H9 (cell line): ENCODE measurements at regions not wholly inside any gene's neighbourhood (a gene's known extent, or its start where the extent isn't known, plus 50 kb on each side); places are given as distances from the start of the nearest gene placed in this dataset. TPM values are rescaled to one million over a fixed set of nuclear protein-coding genes. Genes with fewer than 3 reads are reported as not detected.

Source experiments
- DNase-seq: peaks from one replicate; pipeline ENCODE4 v3.0.0-alpha.2; 2017
- H2AFZ ChIP-seq: one replicate; pipeline ENCODE4 v1.6.1; 2013; ENCODE audit warnings: mild to moderate bottlenecking, low read length, control low read depth, moderate library complexity
- H2AK5ac ChIP-seq: 2 replicates; pipeline ENCODE4 v1.6.1; 2013; ENCODE audit warnings: low read length, control low read depth, mixed read lengths; ENCODE audit not compliant: insufficient read length
- H2BK120ac ChIP-seq: one replicate; pipeline ENCODE4 v1.6.1; 2013; ENCODE audit warnings: low read depth, mild to moderate bottlenecking, low read length, control low read depth, inconsistent platforms; ENCODE audit not compliant: poor library complexity, severe bottlenecking
- H2BK12ac ChIP-seq: 2 replicates; pipeline ENCODE4 v1.6.1; 2013; ENCODE audit warnings: low read length, control low read depth, mixed read lengths, low read depth; ENCODE audit not compliant: insufficient read length
- H2BK15ac ChIP-seq: 2 replicates; pipeline ENCODE4 v1.6.1; 2013; ENCODE audit warnings: low read depth, low read length, control low read depth
- H2BK20ac ChIP-seq: one replicate; pipeline ENCODE4 v1.6.1; 2013; ENCODE audit warnings: low read depth, mild to moderate bottlenecking, low read length, control low read depth, inconsistent platforms; ENCODE audit not compliant: poor library complexity, severe bottlenecking
- H2BK5ac ChIP-seq: 2 replicates; pipeline ENCODE4 v1.6.1; 2013; ENCODE audit warnings: low read length, control low read depth, mixed read lengths; ENCODE audit not compliant: insufficient read length
- H3K14ac ChIP-seq: 2 replicates; pipeline ENCODE4 v1.6.1; 2013; ENCODE audit warnings: low read length, control low read depth; ENCODE audit not compliant: insufficient read depth
- H3K18ac ChIP-seq: 2 replicates; pipeline ENCODE4 v1.6.1; 2013; ENCODE audit warnings: low read depth, mild to moderate bottlenecking, mixed read lengths, low read length, control low read depth; ENCODE audit not compliant: insufficient read length
- H3K23ac ChIP-seq: 2 replicates; pipeline ENCODE4 v1.6.1; 2013; ENCODE audit warnings: low read length, control low read depth, mixed read lengths, low read depth; ENCODE audit not compliant: insufficient read length
- H3K23me2 ChIP-seq: 2 replicates; pipeline ENCODE4 v1.6.1; 2013; ENCODE audit warnings: low read depth, mild to moderate bottlenecking, mixed read lengths, low read length, control low read depth; ENCODE audit not compliant: insufficient read length, poor library complexity, severe bottlenecking
- H3K27ac ChIP-seq: 2 replicates; pipeline ENCODE4 v1.5.1; 2013; ENCODE audit warnings: low read length, control low read depth, mixed read lengths, low read depth; ENCODE audit not compliant: insufficient read length
- H3K27me3 ChIP-seq: 2 replicates; pipeline ENCODE4 v1.6.1; 2013; ENCODE audit warnings: low read length, control low read depth, inconsistent platforms; ENCODE audit not compliant: insufficient read depth
- H3K4ac ChIP-seq: 2 replicates; pipeline ENCODE4 v1.6.1; 2013; ENCODE audit warnings: low read depth, mild to moderate bottlenecking, control low read depth, inconsistent platforms, low read length, moderate library complexity
- H3K4me1 ChIP-seq: 2 replicates; pipeline ENCODE4 v1.6.1; 2013; ENCODE audit warnings: low read length, control low read depth, inconsistent platforms; ENCODE audit not compliant: insufficient read depth
- H3K4me2 ChIP-seq: 2 replicates; pipeline ENCODE4 v1.6.1; 2013; ENCODE audit warnings: low read length, control low read depth, mixed read lengths; ENCODE audit not compliant: insufficient read length, insufficient read depth
- H3K56ac ChIP-seq: 2 replicates; pipeline ENCODE4 v1.6.1; 2013; ENCODE audit warnings: low read depth, mild to moderate bottlenecking, mixed read lengths, low read length, control low read depth; ENCODE audit not compliant: insufficient read length
- H3K79me1 ChIP-seq: 2 replicates; pipeline ENCODE4 v1.6.1; 2013; ENCODE audit warnings: low read depth, mild to moderate bottlenecking, moderate library complexity, low read length, control low read depth, inconsistent platforms; ENCODE audit not compliant: insufficient read depth, poor library complexity, severe bottlenecking
- H3K79me2 ChIP-seq: 2 replicates; pipeline ENCODE4 v1.6.1; 2013; ENCODE audit warnings: low read length, control low read depth, inconsistent platforms; ENCODE audit not compliant: insufficient read depth
- H3K9ac ChIP-seq: 2 replicates; pipeline ENCODE4 v1.6.1; 2013; ENCODE audit warnings: low read length, control low read depth, mixed read lengths; ENCODE audit not compliant: insufficient read length; ENCODE audit errors: extremely low read depth
- H3K9me3 ChIP-seq: one replicate; pipeline ENCODE4 v1.6.1; 2013; ENCODE audit warnings: low read depth, low read length, inconsistent platforms; ENCODE audit not compliant: control insufficient read depth
- H3T11ph ChIP-seq: one replicate; pipeline ENCODE4 v1.6.1; 2013; ENCODE audit warnings: mild to moderate bottlenecking, low read length, control low read depth, inconsistent platforms
- H4K20me1 ChIP-seq: one replicate; pipeline ENCODE4 v1.6.1; 2013; ENCODE audit not compliant: control insufficient read depth, insufficient read length, insufficient read depth
- H4K5ac ChIP-seq: 2 replicates; pipeline ENCODE4 v1.6.1; 2013; ENCODE audit warnings: low read depth, mild to moderate bottlenecking, mixed read lengths, low read length, control low read depth; ENCODE audit not compliant: insufficient read length
- H4K8ac ChIP-seq: replicated peaks from 2 replicates; pipeline ENCODE4 v1.6.1; 2013; ENCODE audit warnings: low read length, control low read depth, mixed read lengths, low read depth; ENCODE audit not compliant: insufficient read length
- H4K91ac ChIP-seq: 2 replicates; pipeline ENCODE4 v1.6.1; 2013; ENCODE audit warnings: low read depth, mild to moderate bottlenecking, moderate library complexity, mixed read lengths, low read length, control low read depth; ENCODE audit not compliant: insufficient read length
- H3K27ac Mint-ChIP-seq, 3 experiments: 2 replicates in 2 of 3; 3 replicates in 1 of 3; pipeline ENCODE4 v1.8.0; 2020 to 2021; ENCODE audit warnings: mixed read lengths in 3 of 3, mild to moderate bottlenecking in 1 of 3, moderate library complexity in 1 of 3
- H3K27me3 Mint-ChIP-seq: 2 replicates; pipeline ENCODE4 v1.8.0; 2021; ENCODE audit warnings: low read depth, mild to moderate bottlenecking, moderate library complexity, mixed read lengths
- H3K36me3 Mint-ChIP-seq, 3 experiments: 2 replicates in 2 of 3; 3 replicates in 1 of 3; pipeline ENCODE4 v1.8.0; 2020 to 2021; ENCODE audit warnings: low read depth in 3 of 3, mixed read lengths in 3 of 3; ENCODE audit not compliant: insufficient read depth in 1 of 3
- H3K4me1 Mint-ChIP-seq, 2 experiments: 2 replicates each; pipeline ENCODE4 v1.8.0; 2020; ENCODE audit warnings: mixed read lengths in 2 of 2
- H3K4me3 Mint-ChIP-seq, 2 experiments: 2 replicates in 1 of 2; 3 replicates in 1 of 2; pipeline ENCODE4 v1.8.0; 2020 to 2021; ENCODE audit warnings: mild to moderate bottlenecking in 2 of 2, mixed read lengths in 2 of 2, moderate library complexity in 1 of 2
- H3K9me3 Mint-ChIP-seq, 2 experiments: 2 replicates in 1 of 2; 3 replicates in 1 of 2; pipeline ENCODE4 v1.8.0; 2020; ENCODE audit warnings: mild to moderate bottlenecking in 2 of 2, mixed read lengths in 2 of 2, moderate library complexity in 1 of 2
- microRNA-seq: library from miRNA; unstranded; fragments of <30 nt; microRNA quantifications from one replicate; pipeline ENCODE4, GENCODE V29; 2020; ENCODE audit warnings: borderline microRNAs expressed
- TF ChIP-seq, protein P1 (sequence below): fragments of 200-600 bp; sonication (generic); conservative IDR thresholded peaks from 3 replicates; pipeline ENCODE4 v1.8.0; 2021; ENCODE audit warnings: antibody characterized with exemption, mild to moderate bottlenecking

DNA sequence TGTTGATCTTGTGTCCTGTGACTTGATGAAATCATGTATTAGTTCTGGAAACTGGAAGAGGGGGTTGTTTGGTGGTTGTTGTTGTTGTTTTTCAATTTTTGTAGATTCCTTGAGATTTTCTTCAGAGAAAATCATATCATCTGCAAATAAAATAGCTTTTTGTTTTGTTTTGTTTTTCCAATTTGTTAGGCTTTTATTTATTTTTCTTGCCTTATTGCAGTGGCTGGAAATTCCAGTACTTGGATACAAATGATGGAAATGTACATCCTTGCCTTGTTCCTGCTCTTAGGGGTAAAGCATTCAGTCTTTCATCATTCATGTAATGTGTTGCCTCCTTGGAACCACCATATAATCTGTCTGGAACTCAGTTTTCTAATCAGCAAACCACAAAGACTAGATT, 50.3 kb upstream of the TRIB2 start:
- H2AFZ ChIP-seq = no peak overlapping the region
- H4K8ac ChIP-seq = no peak overlapping the region
- no peaks in the 10 kb centered on the region for H3K23me2 ChIP-seq
- TF ChIP-seq, protein P1, sequence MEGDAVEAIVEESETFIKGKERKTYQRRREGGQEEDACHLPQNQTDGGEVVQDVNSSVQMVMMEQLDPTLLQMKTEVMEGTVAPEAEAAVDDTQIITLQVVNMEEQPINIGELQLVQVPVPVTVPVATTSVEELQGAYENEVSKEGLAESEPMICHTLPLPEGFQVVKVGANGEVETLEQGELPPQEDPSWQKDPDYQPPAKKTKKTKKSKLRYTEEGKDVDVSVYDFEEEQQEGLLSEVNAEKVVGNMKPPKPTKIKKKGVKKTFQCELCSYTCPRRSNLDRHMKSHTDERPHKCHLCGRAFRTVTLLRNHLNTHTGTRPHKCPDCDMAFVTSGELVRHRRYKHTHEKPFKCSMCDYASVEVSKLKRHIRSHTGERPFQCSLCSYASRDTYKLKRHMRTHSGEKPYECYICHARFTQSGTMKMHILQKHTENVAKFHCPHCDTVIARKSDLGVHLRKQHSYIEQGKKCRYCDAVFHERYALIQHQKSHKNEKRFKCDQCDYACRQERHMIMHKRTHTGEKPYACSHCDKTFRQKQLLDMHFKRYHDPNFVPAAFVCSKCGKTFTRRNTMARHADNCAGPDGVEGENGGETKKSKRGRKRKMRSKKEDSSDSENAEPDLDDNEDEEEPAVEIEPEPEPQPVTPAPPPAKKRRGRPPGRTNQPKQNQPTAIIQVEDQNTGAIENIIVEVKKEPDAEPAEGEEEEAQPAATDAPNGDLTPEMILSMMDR = no peak
- no peak overlapping the region for H3K4ac ChIP-seq
- no peak overlapping the region for H2BK5ac ChIP-seq
- no peak overlapping the region for H3K27ac Mint-ChIP-seq
- H4K20me1 ChIP-seq = no peaks in the 10 kb centered on the region
- H3K79me2 ChIP-seq = no peaks in the 10 kb centered on the region
- H3K79me1 ChIP-seq = no peaks in the 10 kb centered on the region
- H2BK20ac ChIP-seq = no peak overlapping the region
- no peaks in the 10 kb centered on the region for H3K4me1 ChIP-seq
- H4K91ac ChIP-seq = no peak overlapping the region
- H3K23ac ChIP-seq = no peak overlapping the region
- no peak overlapping the region for H3T11ph ChIP-seq
- no peak overlapping the region for H2AK5ac ChIP-seq
- no peak overlapping the region for H3K14ac ChIP-seq
- no peak for DNase-seq
- H4K5ac ChIP-seq = no peak overlapping the region
- H3K27me3 ChIP-seq = no peaks in the 10 kb centered on the region
- no peak overlapping the region for H3K27ac ChIP-seq
- H3K9me3 ChIP-seq = no peaks in the 10 kb centered on the region
- H2BK120ac ChIP-seq = no peak overlapping the region
- H3K4me2 ChIP-seq = no peak overlapping the region
- no peak overlapping the region for H2BK15ac ChIP-seq
- H3K9me3 Mint-ChIP-seq = peaks cover 14 to 16% of the 10 kb centered on the region in 2 experiments
- H3K36me3 Mint-ChIP-seq = peaks cover 5 to 9% (median 7%) of the 10 kb centered on the region in 3 experiments; a peak in 6 of 7 replicates
- no peak overlapping the region for H2BK12ac ChIP-seq
- H3K18ac ChIP-seq = no peak overlapping the region
- H3K27me3 Mint-ChIP-seq = no peaks in the 10 kb centered on the region
- peaks cover 6 to 7% of the 10 kb centered on the region in 2 experiments; a peak in 2 of 4 replicates for H3K4me1 Mint-ChIP-seq
- no peak overlapping the region for H3K9ac ChIP-seq
- no peak overlapping the region for H3K56ac ChIP-seq
- H3K4me3 Mint-ChIP-seq = no peak overlapping the region

Small RNA genes in the stretch of these regions (microRNA-seq; reads per million reads assigned to microRNA genes)
- not detected for gene MIR3681
